SK-N-SH (cell line): ENCODE measurements at regions not wholly inside any gene's neighbourhood (a gene's known extent, or its start where the extent isn't known, plus 50 kb on each side); places are given as distances from the start of the nearest gene placed in this dataset.

Experiments used
- CTCF ChIA-PET: fragments of 300-600, 350-600 bp; formaldehyde crosslinking; extraction: SDS; loops from one replicate; lab custom pipeline; 2021; lab: Yijun Ruan, JAX
- POLR2A ChIA-PET: fragments of 350-600 bp; sonication (Branson Sonifier 250); formaldehyde crosslinking; extraction: SDS; loops from one replicate; lab custom pipeline; 2020; ENCODE audit warnings: antibody characterized with exemption, inconsistent platforms; lab: Yijun Ruan, JAX
- DNase-seq: peaks from one replicate; pipeline ENCODE4 v3.0.0; 2012
- H2AFZ ChIP-seq: fragments of 200-600 bp; sonication (generic); 2 replicates; pipeline ENCODE4 v1.8.1; 2016; ENCODE audit warnings: antibody characterized with exemption, mild to moderate bottlenecking, low read depth
- H3F3A ChIP-seq: fragments of 200-600 bp; sonication (generic); replicated peaks from 2 replicates; pipeline ENCODE3; 2016; ENCODE audit warnings: antibody characterized with exemption, mild to moderate bottlenecking; ENCODE audit not compliant: insufficient read depth
- H3K27ac ChIP-seq, 2 experiments: fragments of 200-500 bp in 1 of 2; fragments of 200-600 bp in 1 of 2; sonication (Bioruptor generic) in 1 of 2; sonication (generic), shearing (Covaris generic) in 1 of 2; 2 replicates each; pipeline versions ENCODE4 v1.5.1 to v1.6.1; 2014 to 2016; ENCODE audit warnings: low read depth in 2 of 2, inconsistent platforms in 1 of 2, low read length in 1 of 2, mild to moderate bottlenecking in 1 of 2, mixed read lengths in 1 of 2
- H3K27me3 ChIP-seq: fragments of 200-600 bp; sonication (generic), shearing (Covaris generic); 2 replicates; pipeline ENCODE4 v1.6.1; 2016; ENCODE audit warnings: mixed run types; ENCODE audit not compliant: insufficient read depth
- H3K36me3 ChIP-seq, 2 experiments: fragments of 200-500 bp in 1 of 2; fragments of 200-600 bp in 1 of 2; sonication (Bioruptor generic) in 1 of 2; sonication (generic) in 1 of 2; replicated peaks in 1 of 2; 2 replicates each; pipeline versions ENCODE3 to v1.5.1; 2014 to 2016; ENCODE audit warnings: low read length in 1 of 2, mild to moderate bottlenecking in 1 of 2; ENCODE audit not compliant: insufficient read depth in 2 of 2, control insufficient read depth in 1 of 2
- H3K4me1 ChIP-seq, 2 experiments: fragments of 200-500 bp in 1 of 2; fragments of 200-600 bp in 1 of 2; sonication (Bioruptor generic) in 1 of 2; sonication (generic), shearing (Covaris generic) in 1 of 2; 2 replicates each; pipeline versions ENCODE4 v1.5.1 to v1.6.1; 2014 to 2016; ENCODE audit warnings: low read depth in 1 of 2, low read length in 1 of 2, mixed run types in 1 of 2; ENCODE audit not compliant: insufficient read depth in 2 of 2, control insufficient read depth in 1 of 2
- H3K4me2 ChIP-seq: fragments of 200-600 bp; sonication (generic), shearing (Covaris generic); 2 replicates; pipeline ENCODE4 v1.6.1; 2017; ENCODE audit warnings: mixed run types
- H3K4me3 ChIP-seq, 2 experiments: fragments of 200-500 bp in 1 of 2; fragments of 200-600 bp in 1 of 2; sonication (Bioruptor generic) in 1 of 2; sonication (generic), shearing (Covaris generic) in 1 of 2; 2 replicates each; pipeline versions ENCODE4 v1.5.1 to v1.8.1; 2014 to 2016; ENCODE audit warnings: low read depth in 2 of 2, inconsistent platforms in 1 of 2, low read length in 1 of 2, mild to moderate bottlenecking in 1 of 2, mixed read lengths in 1 of 2, moderate library complexity in 1 of 2
- H3K79me2 ChIP-seq: fragments of 200-600 bp; sonication (generic); 2 replicates; pipeline ENCODE4 v1.8.1; 2017; ENCODE audit warnings: mild to moderate bottlenecking; ENCODE audit not compliant: insufficient read depth
- H3K9ac ChIP-seq: fragments of 200-600 bp; sonication (generic); 2 replicates; pipeline ENCODE4 v1.6.1; 2017; ENCODE audit warnings: mixed run types
- H3K9me2 ChIP-seq: fragments of 200-600 bp; sonication (generic); 2 replicates; pipeline ENCODE4 v1.6.1; 2017; ENCODE audit warnings: mixed run types
- H3K9me3 ChIP-seq: fragments of 200-600 bp; sonication (generic); 2 replicates; pipeline ENCODE4 v1.6.1; 2017; ENCODE audit warnings: mixed run types, mild to moderate bottlenecking, moderate library complexity
- H4K20me1 ChIP-seq: fragments of 200-600 bp; sonication (generic); 2 replicates; pipeline ENCODE4 v1.6.1; 2017; ENCODE audit warnings: mild to moderate bottlenecking, mixed run types; ENCODE audit not compliant: insufficient read depth
- CHD2 ChIP-seq: fragments of 150-350 bp; IDR thresholded peaks from 2 replicates; pipeline ENCODE4 v1.6.1; 2018; ENCODE audit warnings: low read length; ENCODE audit not compliant: partially characterized antibody
- ELF1 ChIP-seq: IDR thresholded peaks from 2 replicates; pipeline ENCODE4 v1.4.0; 2012
- FOSL2 ChIP-seq: IDR thresholded peaks from 2 replicates; pipeline ENCODE4 v1.4.0; 2012; ENCODE audit warnings: low read depth, mild to moderate bottlenecking, moderate library complexity, borderline replicate concordance
- FOXM1 ChIP-seq: IDR thresholded peaks from 2 replicates; pipeline ENCODE4 v1.4.0; 2012; ENCODE audit warnings: low read depth, mild to moderate bottlenecking
- GATA2 ChIP-seq: sonication (generic); formaldehyde crosslinking; IDR thresholded peaks from 2 replicates; pipeline ENCODE4 v1.5.0; 2020; ENCODE audit warnings: mild to moderate bottlenecking, missing genetic modification reagents
- MXI1 ChIP-seq: IDR thresholded peaks from 2 replicates; pipeline ENCODE4 v1.6.1; 2012; ENCODE audit warnings: mild to moderate bottlenecking, low read depth, low read length, improper control_type of control experiment
- NFIC ChIP-seq: IDR thresholded peaks from 2 replicates; pipeline ENCODE4 v1.4.0; 2012; ENCODE audit warnings: borderline replicate concordance
- NRF1 ChIP-seq: IDR thresholded peaks from 2 replicates; pipeline ENCODE4 v1.6.1; 2012; ENCODE audit warnings: low read depth, mild to moderate bottlenecking, low read length
- RAD21 ChIP-seq: IDR thresholded peaks from 2 replicates; pipeline ENCODE4 v1.6.1; 2012; ENCODE audit warnings: mild to moderate bottlenecking, low read length
- RXRA ChIP-seq: IDR thresholded peaks from 2 replicates; pipeline ENCODE4 v1.4.0; 2012; ENCODE audit warnings: low read depth, mild to moderate bottlenecking, borderline replicate concordance
- SMC3 ChIP-seq: IDR thresholded peaks from 2 replicates; pipeline ENCODE4 v1.6.1; 2012; ENCODE audit warnings: low read depth, low read length, improper control_type of control experiment
- TCF12 ChIP-seq: IDR thresholded peaks from 2 replicates; pipeline ENCODE4 v1.4.0; 2012
- TEAD4 ChIP-seq: IDR thresholded peaks from 2 replicates; pipeline ENCODE4 v1.4.0; 2012; ENCODE audit warnings: mild to moderate bottlenecking, borderline replicate concordance; ENCODE audit not compliant: insufficient read depth
- WGBS: methylation state at CpG from one replicate; pipeline ENCODE4 v1.1.6; 2017; ENCODE audit warnings: low lambda C conversion rate; 5-methylcytosine and 5-hydroxymethylcytosine counted together
- TF ChIP-seq, protein P1 (sequence below): IDR thresholded peaks from 2 replicates; pipeline ENCODE4 v1.4.0; 2012; ENCODE audit warnings: low read depth
- TF ChIP-seq, protein P2 (sequence below): IDR thresholded peaks from 2 replicates; pipeline ENCODE4 v1.6.1; 2012; ENCODE audit warnings: mild to moderate bottlenecking, low read depth, low read length, moderate library complexity
- TF ChIP-seq, protein P3 (sequence below): fragments of 150-350 bp; IDR thresholded peaks from 2 replicates; pipeline ENCODE4 v1.6.1; 2016; ENCODE audit warnings: mild to moderate bottlenecking, low read depth, low read length
- TF ChIP-seq, protein P4 (sequence below): fragments of 200-600 bp; sonication (generic); IDR thresholded peaks from 2 replicates; pipeline ENCODE4 v1.6.1; 2017; ENCODE audit warnings: antibody characterized with exemption, mild to moderate bottlenecking, moderate library complexity
- TF ChIP-seq, protein P5 (sequence below): fragments of 150-350 bp; IDR thresholded peaks from 2 replicates; pipeline ENCODE4 v1.6.1; 2017; ENCODE audit warnings: antibody characterized with exemption, low read length, low read depth, borderline replicate concordance

DNA sequence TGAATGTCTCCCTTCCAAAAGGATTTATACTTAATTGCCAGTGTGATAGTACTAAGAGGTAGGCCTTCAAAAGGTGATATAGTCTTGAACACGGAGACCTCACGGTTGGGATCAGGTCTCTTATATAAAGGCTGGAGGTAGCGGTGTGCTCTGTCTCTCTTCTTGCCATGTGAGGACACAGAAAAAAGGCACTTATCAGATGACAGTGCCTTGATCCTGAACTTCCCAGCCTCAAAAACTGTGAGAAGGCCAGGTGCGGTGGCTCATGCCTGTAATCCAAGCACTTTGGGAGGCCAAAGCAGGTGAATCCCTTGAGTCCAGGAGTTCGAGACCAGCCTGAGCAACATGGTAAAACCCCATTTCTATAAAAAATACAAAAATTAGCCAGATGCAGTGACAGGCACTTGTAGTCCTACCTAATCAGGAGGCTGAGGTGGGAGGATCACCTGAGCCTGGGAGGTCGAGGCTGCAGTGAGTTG, 108.9 kb upstream of the TOP3B start:
- Histone ChIP-seq H3K4me1 (no peaks in the 10 kb centered on the region; a peak in 1 of 4 replicates), H3K9me3 (no peaks in the 10 kb centered on the region), H3K27ac (no peak overlapping the region), H3K4me3 (no peak overlapping the region), H2AFZ (no peak overlapping the region), H4K20me1 (no peaks in the 10 kb centered on the region), H3K36me3 (no peaks in the 10 kb centered on the region), H3K4me2 (no peak overlapping the region), H3K9ac (no peak overlapping the region), H3F3A (no peaks in the 10 kb centered on the region), H3K27me3 (peaks cover 39% of the 10 kb centered on the region), H3K79me2 (no peaks in the 10 kb centered on the region), H3K9me2 (no peaks in the 10 kb centered on the region)
- ChIA-PET CTCF (no interaction called here), POLR2A (no interaction called here)
- 45% methylated on average over 5 of the region's 6 CpGs for WGBS
- no peak for DNase-seq
- TF ChIP-seq, protein P1, sequence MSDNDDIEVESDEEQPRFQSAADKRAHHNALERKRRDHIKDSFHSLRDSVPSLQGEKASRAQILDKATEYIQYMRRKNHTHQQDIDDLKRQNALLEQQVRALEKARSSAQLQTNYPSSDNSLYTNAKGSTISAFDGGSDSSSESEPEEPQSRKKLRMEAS = no peak
- no peak for TF ChIP-seq GATA2 (CRISPR knock-in tag)
- no peak for TF ChIP-seq RXRA
- TF ChIP-seq SMC3 = no peak
- TF ChIP-seq FOXM1 = no peak
- no peak for TF ChIP-seq TCF12
- TF ChIP-seq NRF1 = no peak
- no peak for TF ChIP-seq NFIC
- TF ChIP-seq FOSL2 = no peak
- TF ChIP-seq, protein P2, sequence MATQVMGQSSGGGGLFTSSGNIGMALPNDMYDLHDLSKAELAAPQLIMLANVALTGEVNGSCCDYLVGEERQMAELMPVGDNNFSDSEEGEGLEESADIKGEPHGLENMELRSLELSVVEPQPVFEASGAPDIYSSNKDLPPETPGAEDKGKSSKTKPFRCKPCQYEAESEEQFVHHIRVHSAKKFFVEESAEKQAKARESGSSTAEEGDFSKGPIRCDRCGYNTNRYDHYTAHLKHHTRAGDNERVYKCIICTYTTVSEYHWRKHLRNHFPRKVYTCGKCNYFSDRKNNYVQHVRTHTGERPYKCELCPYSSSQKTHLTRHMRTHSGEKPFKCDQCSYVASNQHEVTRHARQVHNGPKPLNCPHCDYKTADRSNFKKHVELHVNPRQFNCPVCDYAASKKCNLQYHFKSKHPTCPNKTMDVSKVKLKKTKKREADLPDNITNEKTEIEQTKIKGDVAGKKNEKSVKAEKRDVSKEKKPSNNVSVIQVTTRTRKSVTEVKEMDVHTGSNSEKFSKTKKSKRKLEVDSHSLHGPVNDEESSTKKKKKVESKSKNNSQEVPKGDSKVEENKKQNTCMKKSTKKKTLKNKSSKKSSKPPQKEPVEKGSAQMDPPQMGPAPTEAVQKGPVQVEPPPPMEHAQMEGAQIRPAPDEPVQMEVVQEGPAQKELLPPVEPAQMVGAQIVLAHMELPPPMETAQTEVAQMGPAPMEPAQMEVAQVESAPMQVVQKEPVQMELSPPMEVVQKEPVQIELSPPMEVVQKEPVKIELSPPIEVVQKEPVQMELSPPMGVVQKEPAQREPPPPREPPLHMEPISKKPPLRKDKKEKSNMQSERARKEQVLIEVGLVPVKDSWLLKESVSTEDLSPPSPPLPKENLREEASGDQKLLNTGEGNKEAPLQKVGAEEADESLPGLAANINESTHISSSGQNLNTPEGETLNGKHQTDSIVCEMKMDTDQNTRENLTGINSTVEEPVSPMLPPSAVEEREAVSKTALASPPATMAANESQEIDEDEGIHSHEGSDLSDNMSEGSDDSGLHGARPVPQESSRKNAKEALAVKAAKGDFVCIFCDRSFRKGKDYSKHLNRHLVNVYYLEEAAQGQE = no peak
- no peak for TF ChIP-seq TEAD4
- no peak for TF ChIP-seq CHD2
- TF ChIP-seq RAD21 = no peak
- TF ChIP-seq, protein P3, sequence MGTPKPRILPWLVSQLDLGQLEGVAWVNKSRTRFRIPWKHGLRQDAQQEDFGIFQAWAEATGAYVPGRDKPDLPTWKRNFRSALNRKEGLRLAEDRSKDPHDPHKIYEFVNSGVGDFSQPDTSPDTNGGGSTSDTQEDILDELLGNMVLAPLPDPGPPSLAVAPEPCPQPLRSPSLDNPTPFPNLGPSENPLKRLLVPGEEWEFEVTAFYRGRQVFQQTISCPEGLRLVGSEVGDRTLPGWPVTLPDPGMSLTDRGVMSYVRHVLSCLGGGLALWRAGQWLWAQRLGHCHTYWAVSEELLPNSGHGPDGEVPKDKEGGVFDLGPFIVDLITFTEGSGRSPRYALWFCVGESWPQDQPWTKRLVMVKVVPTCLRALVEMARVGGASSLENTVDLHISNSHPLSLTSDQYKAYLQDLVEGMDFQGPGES = no peak
- TF ChIP-seq ELF1 = no peak
- TF ChIP-seq, protein P4, sequence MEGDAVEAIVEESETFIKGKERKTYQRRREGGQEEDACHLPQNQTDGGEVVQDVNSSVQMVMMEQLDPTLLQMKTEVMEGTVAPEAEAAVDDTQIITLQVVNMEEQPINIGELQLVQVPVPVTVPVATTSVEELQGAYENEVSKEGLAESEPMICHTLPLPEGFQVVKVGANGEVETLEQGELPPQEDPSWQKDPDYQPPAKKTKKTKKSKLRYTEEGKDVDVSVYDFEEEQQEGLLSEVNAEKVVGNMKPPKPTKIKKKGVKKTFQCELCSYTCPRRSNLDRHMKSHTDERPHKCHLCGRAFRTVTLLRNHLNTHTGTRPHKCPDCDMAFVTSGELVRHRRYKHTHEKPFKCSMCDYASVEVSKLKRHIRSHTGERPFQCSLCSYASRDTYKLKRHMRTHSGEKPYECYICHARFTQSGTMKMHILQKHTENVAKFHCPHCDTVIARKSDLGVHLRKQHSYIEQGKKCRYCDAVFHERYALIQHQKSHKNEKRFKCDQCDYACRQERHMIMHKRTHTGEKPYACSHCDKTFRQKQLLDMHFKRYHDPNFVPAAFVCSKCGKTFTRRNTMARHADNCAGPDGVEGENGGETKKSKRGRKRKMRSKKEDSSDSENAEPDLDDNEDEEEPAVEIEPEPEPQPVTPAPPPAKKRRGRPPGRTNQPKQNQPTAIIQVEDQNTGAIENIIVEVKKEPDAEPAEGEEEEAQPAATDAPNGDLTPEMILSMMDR = no peak
- TF ChIP-seq, protein P5, sequence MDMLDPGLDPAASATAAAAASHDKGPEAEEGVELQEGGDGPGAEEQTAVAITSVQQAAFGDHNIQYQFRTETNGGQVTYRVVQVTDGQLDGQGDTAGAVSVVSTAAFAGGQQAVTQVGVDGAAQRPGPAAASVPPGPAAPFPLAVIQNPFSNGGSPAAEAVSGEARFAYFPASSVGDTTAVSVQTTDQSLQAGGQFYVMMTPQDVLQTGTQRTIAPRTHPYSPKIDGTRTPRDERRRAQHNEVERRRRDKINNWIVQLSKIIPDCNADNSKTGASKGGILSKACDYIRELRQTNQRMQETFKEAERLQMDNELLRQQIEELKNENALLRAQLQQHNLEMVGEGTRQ = no peak
- TF ChIP-seq MXI1 = no peak
